ENCODE measurements at regions not wholly inside any gene's neighbourhood (a gene's known extent, or its start where the extent isn't known, plus 50 kb on each side); places are given as distances from the start of the nearest gene placed in this dataset.

- no peak for TF ChIP-seq CTCF (conservative IDR thresholded peaks at IDR 0.05; ENCODE audit: low read depth, low read length)
- TF ChIP-seq CEBPB (IDR thresholded peaks at IDR 0.05; ENCODE audit: low read depth, low read length) = no peak
- no peak for TF ChIP-seq MAZ (IDR thresholded peaks at IDR 0.05; ENCODE audit: borderline replicate concordance, low read depth, low read length)
- no peak for TF ChIP-seq CHD1 (IDR thresholded peaks at IDR 0.05; ENCODE audit: low read depth, low read length)
- no peak for TF ChIP-seq SMC3 (IDR thresholded peaks at IDR 0.05; ENCODE audit: low read depth, low read length)
Observed at GRCh38 chr11:120031156-120031555, 106.8 kb downstream of the TRIM29 start.

All from IMR-90 (cell line).